GM23338 (cell line): ENCODE measurements at regions not wholly inside any gene's neighbourhood (a gene's known extent, or its start where the extent isn't known, plus 50 kb on each side); places are given as distances from the start of the nearest gene placed in this dataset.

Experiments
- ATAC-seq: fragments of 200-7000 bp; cut with Tn5 transposase; 3 replicates; pipeline ENCODE4 v1.9.1; 2020
- DNase-seq: peaks from one replicate; pipeline ENCODE4 v3.0.0-alpha.2; 2015; ENCODE audit warnings: low spot score
- H2AFZ ChIP-seq: fragments of 200-600 bp; sonication (generic); 2 replicates; pipeline ENCODE4 v1.8.0; 2016; ENCODE audit warnings: antibody characterized with exemption, mild to moderate bottlenecking, moderate library complexity
- H3F3A ChIP-seq: fragments of 200-600 bp; sonication (generic); replicated peaks from 2 replicates; pipeline ENCODE4 v1.8.0; 2017; ENCODE audit warnings: antibody characterized with exemption, mixed run types, low read depth
- H3K27ac ChIP-seq: fragments of 200-600 bp; sonication (generic); 2 replicates; pipeline ENCODE4 v1.6.1; 2016; ENCODE audit warnings: low read depth
- H3K27me3 ChIP-seq: fragments of 200-600 bp; sonication (generic); 2 replicates; pipeline ENCODE4 v1.8.0; 2016; ENCODE audit warnings: mild to moderate bottlenecking, mixed run types, moderate library complexity; ENCODE audit not compliant: insufficient read depth
- H3K36me3 ChIP-seq: fragments of 200-600 bp; sonication (generic); 2 replicates; pipeline ENCODE4 v1.8.0; 2016; ENCODE audit warnings: mild to moderate bottlenecking; ENCODE audit not compliant: insufficient read depth
- H3K4me1 ChIP-seq: fragments of 200-600 bp; sonication (generic); 2 replicates; pipeline ENCODE4 v1.8.0; 2016; ENCODE audit warnings: mild to moderate bottlenecking, moderate library complexity; ENCODE audit not compliant: insufficient read depth
- H3K4me2 ChIP-seq: fragments of 200-600 bp; sonication (generic); 2 replicates; pipeline ENCODE4 v1.7.1; 2017; ENCODE audit warnings: mixed run types
- H3K4me3 ChIP-seq: fragments of 200-600 bp; sonication (generic); 2 replicates; pipeline ENCODE4 v1.6.1; 2016; ENCODE audit warnings: mixed run types
- H3K79me2 ChIP-seq: fragments of 200-600 bp; sonication (generic); replicated peaks from 2 replicates; pipeline ENCODE4 v1.8.0; 2017; ENCODE audit warnings: mild to moderate bottlenecking; ENCODE audit not compliant: insufficient read depth
- H3K9me2 ChIP-seq: fragments of 200-600 bp; sonication (generic); 2 replicates; pipeline ENCODE4 v1.8.0; 2017; ENCODE audit not compliant: insufficient read depth
- H4K20me1 ChIP-seq: fragments of 200-600 bp; sonication (generic); replicated peaks from 2 replicates; pipeline ENCODE4 v1.8.0; 2017; ENCODE audit warnings: mild to moderate bottlenecking; ENCODE audit not compliant: insufficient read depth
- H3K27ac Mint-ChIP-seq: 2 replicates; pipeline ENCODE4 v1.8.0; 2020; ENCODE audit warnings: inconsistent platforms, mild to moderate bottlenecking, moderate library complexity, mixed read lengths
- H3K27me3 Mint-ChIP-seq: 3 replicates; pipeline ENCODE4 v1.8.0; 2022; ENCODE audit warnings: low read depth, mild to moderate bottlenecking, moderate library complexity, mixed read lengths, inconsistent platforms; ENCODE audit not compliant: insufficient read depth, poor library complexity
- H3K36me3 Mint-ChIP-seq: 3 replicates; pipeline ENCODE4 v1.8.0; 2021; ENCODE audit warnings: low read depth, mild to moderate bottlenecking, inconsistent platforms, moderate library complexity, mixed read lengths
- H3K4me1 Mint-ChIP-seq: 3 replicates; pipeline ENCODE4 v1.8.0; 2020; ENCODE audit warnings: mild to moderate bottlenecking, inconsistent platforms, mixed read lengths
- H3K4me3 Mint-ChIP-seq: 3 replicates; pipeline ENCODE4 v1.8.0; 2021; ENCODE audit warnings: moderate library complexity, mild to moderate bottlenecking, inconsistent platforms, mixed read lengths
- H3K9me3 Mint-ChIP-seq: 3 replicates; pipeline ENCODE4 v1.8.0; 2020; ENCODE audit warnings: moderate library complexity, mild to moderate bottlenecking, inconsistent platforms, mixed read lengths
- CREB1 ChIP-seq: fragments of 250-450 bp; sonication (Bioruptor Pico); IDR thresholded peaks from 2 replicates; pipeline ENCODE4 v1.5.0; 2020; ENCODE audit warnings: low read depth, mild to moderate bottlenecking, moderate library complexity
- EZH2 ChIP-seq: fragments of 200-600 bp; sonication (generic); IDR thresholded peaks from one replicate; pipeline ENCODE4 v1.8.0; 2017; ENCODE audit warnings: antibody characterized with exemption, mild to moderate bottlenecking, low read depth; ENCODE audit not compliant: unreplicated experiment
- EZH2phosphoT487 ChIP-seq: fragments of 200-600 bp; sonication (generic); IDR thresholded peaks from one replicate; pipeline ENCODE4 v1.8.1; 2018; ENCODE audit warnings: antibody characterized with exemption; ENCODE audit not compliant: unreplicated experiment
- JUNB ChIP-seq: IDR thresholded peaks from one replicate; pipeline ENCODE4 v1.6.1; 2016; ENCODE audit warnings: antibody characterized with exemption; ENCODE audit not compliant: unreplicated experiment
- NANOG ChIP-seq: IDR thresholded peaks from 2 replicates; pipeline ENCODE4 v1.6.1; 2016; ENCODE audit warnings: antibody characterized with exemption, borderline replicate concordance
- POLR2AphosphoS5 ChIP-seq: IDR thresholded peaks from 2 replicates; pipeline ENCODE4 v1.6.1; 2016; ENCODE audit warnings: antibody characterized with exemption, low read depth
- STAT1 ChIP-seq: IDR thresholded peaks from one replicate; pipeline ENCODE4 v1.6.1; 2016; ENCODE audit warnings: antibody characterized with exemption; ENCODE audit not compliant: unreplicated experiment
- ZNF114 ChIP-seq: fragments of 250-450 bp; sonication (Bioruptor Pico); IDR thresholded peaks from 2 replicates; pipeline ENCODE4 v1.5.0; 2020; ENCODE audit warnings: mild to moderate bottlenecking, moderate library complexity
- ZNF331 ChIP-seq: fragments of 250-450 bp; sonication (Bioruptor Pico); IDR thresholded peaks from 2 replicates; pipeline ENCODE4 v1.5.0; 2020; ENCODE audit warnings: low read depth, mild to moderate bottlenecking, moderate library complexity
- TF ChIP-seq, protein P1 (sequence below): IDR thresholded peaks from one replicate; pipeline ENCODE4 v1.6.1; 2018; ENCODE audit warnings: antibody characterized with exemption; ENCODE audit not compliant: unreplicated experiment
- TF ChIP-seq, protein P2 (sequence below): fragments of 250-450 bp; sonication (Bioruptor Pico); IDR thresholded peaks from 2 replicates; pipeline ENCODE4 v1.5.0; 2020; ENCODE audit warnings: mild to moderate bottlenecking, moderate library complexity
- TF ChIP-seq, protein P3 (sequence below), 2 experiments: fragments of 200-600 bp in 1 of 2; sonication (generic) in 1 of 2; conservative IDR thresholded peaks; 2 replicates each; pipeline versions ENCODE4 v1.5.1 to v1.6.1; 2016 to 2017; ENCODE audit warnings: antibody characterized with exemption in 2 of 2, low read depth in 2 of 2, mild to moderate bottlenecking in 2 of 2, moderate library complexity in 1 of 2
- TF ChIP-seq, protein P4 (sequence below): IDR thresholded peaks from 2 replicates; pipeline ENCODE4 v1.6.1; 2016; ENCODE audit warnings: antibody characterized with exemption

DNA sequence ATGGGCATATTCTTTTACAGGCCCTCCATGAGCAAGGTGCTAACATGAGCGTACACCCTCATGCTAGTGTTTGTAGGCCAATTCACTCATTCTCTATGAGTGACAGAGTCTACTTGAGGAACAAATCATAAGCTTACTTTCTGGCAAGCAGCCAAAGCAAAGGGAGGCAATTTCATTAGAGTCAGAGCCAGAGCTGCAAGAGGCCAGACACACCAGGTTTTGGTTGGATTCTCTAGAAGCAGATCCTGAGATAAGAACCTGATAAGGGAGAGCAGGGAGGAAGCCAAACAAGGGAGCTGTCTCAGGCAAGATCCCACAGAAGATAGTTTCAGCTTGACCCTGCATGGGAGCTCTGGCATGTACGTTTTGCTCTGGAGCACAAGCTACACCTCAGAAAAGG, 214.1 kb upstream of the CTNNB1 start:
- H3K79me2 ChIP-seq, result no peaks in the 10 kb centered on the region
- H3K27ac ChIP-seq, result no peak overlapping the region
- Mint-ChIP-seq H3K27ac (no peak overlapping the region), H3K4me3 (no peak overlapping the region), H3K9me3 (peaks cover 3% of the 10 kb centered on the region; the same call in 1 of the 3 replicates), H3K4me1 (no peaks in the 10 kb centered on the region), H3K27me3 (no peaks in the 10 kb centered on the region), H3K36me3 (no peaks in the 10 kb centered on the region)
- H3K9me2 ChIP-seq, result no peaks in the 10 kb centered on the region
- no peaks in the 10 kb centered on the region for H3F3A ChIP-seq
- TF ChIP-seq NANOG (no peak), STAT1 (no peak), EZH2phosphoT487 (no peak), ZNF114 (CRISPR knock-in tag) (no peak), JUNB (no peak), EZH2 (no peak), ZNF331 (CRISPR knock-in tag) (no peak), CREB1 (no peak), POLR2AphosphoS5 (no peak)
- TF ChIP-seq, protein P1, sequence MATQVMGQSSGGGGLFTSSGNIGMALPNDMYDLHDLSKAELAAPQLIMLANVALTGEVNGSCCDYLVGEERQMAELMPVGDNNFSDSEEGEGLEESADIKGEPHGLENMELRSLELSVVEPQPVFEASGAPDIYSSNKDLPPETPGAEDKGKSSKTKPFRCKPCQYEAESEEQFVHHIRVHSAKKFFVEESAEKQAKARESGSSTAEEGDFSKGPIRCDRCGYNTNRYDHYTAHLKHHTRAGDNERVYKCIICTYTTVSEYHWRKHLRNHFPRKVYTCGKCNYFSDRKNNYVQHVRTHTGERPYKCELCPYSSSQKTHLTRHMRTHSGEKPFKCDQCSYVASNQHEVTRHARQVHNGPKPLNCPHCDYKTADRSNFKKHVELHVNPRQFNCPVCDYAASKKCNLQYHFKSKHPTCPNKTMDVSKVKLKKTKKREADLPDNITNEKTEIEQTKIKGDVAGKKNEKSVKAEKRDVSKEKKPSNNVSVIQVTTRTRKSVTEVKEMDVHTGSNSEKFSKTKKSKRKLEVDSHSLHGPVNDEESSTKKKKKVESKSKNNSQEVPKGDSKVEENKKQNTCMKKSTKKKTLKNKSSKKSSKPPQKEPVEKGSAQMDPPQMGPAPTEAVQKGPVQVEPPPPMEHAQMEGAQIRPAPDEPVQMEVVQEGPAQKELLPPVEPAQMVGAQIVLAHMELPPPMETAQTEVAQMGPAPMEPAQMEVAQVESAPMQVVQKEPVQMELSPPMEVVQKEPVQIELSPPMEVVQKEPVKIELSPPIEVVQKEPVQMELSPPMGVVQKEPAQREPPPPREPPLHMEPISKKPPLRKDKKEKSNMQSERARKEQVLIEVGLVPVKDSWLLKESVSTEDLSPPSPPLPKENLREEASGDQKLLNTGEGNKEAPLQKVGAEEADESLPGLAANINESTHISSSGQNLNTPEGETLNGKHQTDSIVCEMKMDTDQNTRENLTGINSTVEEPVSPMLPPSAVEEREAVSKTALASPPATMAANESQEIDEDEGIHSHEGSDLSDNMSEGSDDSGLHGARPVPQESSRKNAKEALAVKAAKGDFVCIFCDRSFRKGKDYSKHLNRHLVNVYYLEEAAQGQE, result no peak
- TF ChIP-seq, protein P2, sequence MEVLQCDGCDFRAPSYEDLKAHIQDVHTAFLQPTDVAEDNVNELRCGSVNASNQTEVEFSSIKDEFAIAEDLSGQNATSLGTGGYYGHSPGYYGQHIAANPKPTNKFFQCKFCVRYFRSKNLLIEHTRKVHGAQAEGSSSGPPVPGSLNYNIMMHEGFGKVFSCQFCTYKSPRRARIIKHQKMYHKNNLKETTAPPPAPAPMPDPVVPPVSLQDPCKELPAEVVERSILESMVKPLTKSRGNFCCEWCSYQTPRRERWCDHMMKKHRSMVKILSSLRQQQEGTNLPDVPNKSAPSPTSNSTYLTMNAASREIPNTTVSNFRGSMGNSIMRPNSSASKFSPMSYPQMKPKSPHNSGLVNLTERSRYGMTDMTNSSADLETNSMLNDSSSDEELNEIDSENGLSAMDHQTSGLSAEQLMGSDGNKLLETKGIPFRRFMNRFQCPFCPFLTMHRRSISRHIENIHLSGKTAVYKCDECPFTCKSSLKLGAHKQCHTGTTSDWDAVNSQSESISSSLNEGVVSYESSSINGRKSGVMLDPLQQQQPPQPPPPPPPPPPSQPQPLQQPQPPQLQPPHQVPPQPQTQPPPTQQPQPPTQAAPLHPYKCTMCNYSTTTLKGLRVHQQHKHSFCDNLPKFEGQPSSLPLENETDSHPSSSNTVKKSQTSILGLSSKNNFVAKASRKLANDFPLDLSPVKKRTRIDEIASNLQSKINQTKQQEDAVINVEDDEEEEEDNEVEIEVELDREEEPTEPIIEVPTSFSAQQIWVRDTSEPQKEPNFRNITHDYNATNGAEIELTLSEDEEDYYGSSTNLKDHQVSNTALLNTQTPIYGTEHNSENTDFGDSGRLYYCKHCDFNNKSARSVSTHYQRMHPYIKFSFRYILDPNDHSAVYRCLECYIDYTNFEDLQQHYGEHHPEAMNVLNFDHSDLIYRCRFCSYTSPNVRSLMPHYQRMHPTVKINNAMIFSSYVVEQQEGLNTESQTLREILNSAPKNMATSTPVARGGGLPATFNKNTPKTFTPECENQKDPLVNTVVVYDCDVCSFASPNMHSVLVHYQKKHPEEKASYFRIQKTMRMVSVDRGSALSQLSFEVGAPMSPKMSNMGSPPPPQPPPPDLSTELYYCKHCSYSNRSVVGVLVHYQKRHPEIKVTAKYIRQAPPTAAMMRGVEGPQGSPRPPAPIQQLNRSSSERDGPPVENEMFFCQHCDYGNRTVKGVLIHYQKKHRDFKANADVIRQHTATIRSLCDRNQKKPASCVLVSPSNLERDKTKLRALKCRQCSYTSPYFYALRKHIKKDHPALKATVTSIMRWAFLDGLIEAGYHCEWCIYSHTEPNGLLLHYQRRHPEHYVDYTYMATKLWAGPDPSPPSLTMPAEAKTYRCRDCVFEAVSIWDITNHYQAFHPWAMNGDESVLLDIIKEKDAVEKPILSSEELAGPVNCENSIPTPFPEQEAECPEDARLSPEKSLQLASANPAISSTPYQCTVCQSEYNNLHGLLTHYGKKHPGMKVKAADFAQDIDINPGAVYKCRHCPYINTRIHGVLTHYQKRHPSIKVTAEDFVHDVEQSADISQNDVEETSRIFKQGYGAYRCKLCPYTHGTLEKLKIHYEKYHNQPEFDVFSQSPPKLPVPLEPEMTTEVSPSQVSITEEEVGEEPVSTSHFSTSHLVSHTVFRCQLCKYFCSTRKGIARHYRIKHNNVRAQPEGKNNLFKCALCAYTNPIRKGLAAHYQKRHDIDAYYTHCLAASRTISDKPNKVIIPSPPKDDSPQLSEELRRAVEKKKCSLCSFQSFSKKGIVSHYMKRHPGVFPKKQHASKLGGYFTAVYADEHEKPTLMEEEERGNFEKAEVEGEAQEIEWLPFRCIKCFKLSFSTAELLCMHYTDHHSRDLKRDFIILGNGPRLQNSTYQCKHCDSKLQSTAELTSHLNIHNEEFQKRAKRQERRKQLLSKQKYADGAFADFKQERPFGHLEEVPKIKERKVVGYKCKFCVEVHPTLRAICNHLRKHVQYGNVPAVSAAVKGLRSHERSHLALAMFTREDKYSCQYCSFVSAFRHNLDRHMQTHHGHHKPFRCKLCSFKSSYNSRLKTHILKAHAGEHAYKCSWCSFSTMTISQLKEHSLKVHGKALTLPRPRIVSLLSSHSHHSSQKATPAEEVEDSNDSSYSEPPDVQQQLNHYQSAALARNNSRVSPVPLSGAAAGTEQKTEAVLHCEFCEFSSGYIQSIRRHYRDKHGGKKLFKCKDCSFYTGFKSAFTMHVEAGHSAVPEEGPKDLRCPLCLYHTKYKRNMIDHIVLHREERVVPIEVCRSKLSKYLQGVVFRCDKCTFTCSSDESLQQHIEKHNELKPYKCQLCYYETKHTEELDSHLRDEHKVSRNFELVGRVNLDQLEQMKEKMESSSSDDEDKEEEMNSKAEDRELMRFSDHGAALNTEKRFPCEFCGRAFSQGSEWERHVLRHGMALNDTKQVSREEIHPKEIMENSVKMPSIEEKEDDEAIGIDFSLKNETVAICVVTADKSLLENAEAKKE, result no peak
- TF ChIP-seq, protein P3, sequence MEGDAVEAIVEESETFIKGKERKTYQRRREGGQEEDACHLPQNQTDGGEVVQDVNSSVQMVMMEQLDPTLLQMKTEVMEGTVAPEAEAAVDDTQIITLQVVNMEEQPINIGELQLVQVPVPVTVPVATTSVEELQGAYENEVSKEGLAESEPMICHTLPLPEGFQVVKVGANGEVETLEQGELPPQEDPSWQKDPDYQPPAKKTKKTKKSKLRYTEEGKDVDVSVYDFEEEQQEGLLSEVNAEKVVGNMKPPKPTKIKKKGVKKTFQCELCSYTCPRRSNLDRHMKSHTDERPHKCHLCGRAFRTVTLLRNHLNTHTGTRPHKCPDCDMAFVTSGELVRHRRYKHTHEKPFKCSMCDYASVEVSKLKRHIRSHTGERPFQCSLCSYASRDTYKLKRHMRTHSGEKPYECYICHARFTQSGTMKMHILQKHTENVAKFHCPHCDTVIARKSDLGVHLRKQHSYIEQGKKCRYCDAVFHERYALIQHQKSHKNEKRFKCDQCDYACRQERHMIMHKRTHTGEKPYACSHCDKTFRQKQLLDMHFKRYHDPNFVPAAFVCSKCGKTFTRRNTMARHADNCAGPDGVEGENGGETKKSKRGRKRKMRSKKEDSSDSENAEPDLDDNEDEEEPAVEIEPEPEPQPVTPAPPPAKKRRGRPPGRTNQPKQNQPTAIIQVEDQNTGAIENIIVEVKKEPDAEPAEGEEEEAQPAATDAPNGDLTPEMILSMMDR (conservative IDR thresholded peaks at IDR 0.05; ENCODE audit: low read depth in 2 of 2), result no peak
- TF ChIP-seq, protein P4, sequence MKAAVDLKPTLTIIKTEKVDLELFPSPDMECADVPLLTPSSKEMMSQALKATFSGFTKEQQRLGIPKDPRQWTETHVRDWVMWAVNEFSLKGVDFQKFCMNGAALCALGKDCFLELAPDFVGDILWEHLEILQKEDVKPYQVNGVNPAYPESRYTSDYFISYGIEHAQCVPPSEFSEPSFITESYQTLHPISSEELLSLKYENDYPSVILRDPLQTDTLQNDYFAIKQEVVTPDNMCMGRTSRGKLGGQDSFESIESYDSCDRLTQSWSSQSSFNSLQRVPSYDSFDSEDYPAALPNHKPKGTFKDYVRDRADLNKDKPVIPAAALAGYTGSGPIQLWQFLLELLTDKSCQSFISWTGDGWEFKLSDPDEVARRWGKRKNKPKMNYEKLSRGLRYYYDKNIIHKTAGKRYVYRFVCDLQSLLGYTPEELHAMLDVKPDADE, result no peak
- no peak overlapping the region for H3K4me2 ChIP-seq
- ATAC-seq, result no peak
- H3K4me1 ChIP-seq, result no peaks in the 10 kb centered on the region
- DNase-seq, result no peak
- no peak overlapping the region for H2AFZ ChIP-seq
- H3K4me3 ChIP-seq, result no peak overlapping the region
- H3K36me3 ChIP-seq, result no peaks in the 10 kb centered on the region
- H4K20me1 ChIP-seq, result no peaks in the 10 kb centered on the region
- no peaks in the 10 kb centered on the region for H3K27me3 ChIP-seq
